ENCODE measurements at regions not wholly inside any gene's neighbourhood (a gene's known extent, or its start where the extent isn't known, plus 50 kb on each side); places are given as distances from the start of the nearest gene placed in this dataset.

GRCh38 chr10:131648386-131649020 lies 252.3 kb upstream of the PPP2R2D start:
- no peak for DNase-seq (ENCODE audit: low read depth, low spot score)
- Histone ChIP-seq H3K9me3 (ENCODE audit: control insufficient read depth, insufficient read depth, low read length) (peaks cover 82% of the 10 kb centered on the region), H3K27me3 (ENCODE audit: control insufficient read depth, insufficient read depth, low read length) (no peaks in the 10 kb centered on the region), H3K27ac (ENCODE audit: low read depth, low read length) (no peak overlapping the region), H3K4me3 (ENCODE audit: low read depth, low read length) (no peak overlapping the region)
- POLR2A ChIA-PET, result no interaction called here
- no peak for TF ChIP-seq CTCF (IDR thresholded peaks at IDR 0.05; ENCODE audit: low read depth, low read length)
- CTCF ChIA-PET, result no interaction called here

GRCh38 chr10:131649617-131650016 lies 251.2 kb upstream of the PPP2R2D start:
- Histone ChIP-seq H3K27ac (ENCODE audit: low read depth, low read length) (no peak overlapping the region), H3K27me3 (ENCODE audit: control insufficient read depth, insufficient read depth, low read length) (no peaks in the 10 kb centered on the region), H3K4me3 (ENCODE audit: low read depth, low read length) (no peak overlapping the region), H3K9me3 (ENCODE audit: control insufficient read depth, insufficient read depth, low read length) (peaks cover 86% of the 10 kb centered on the region)
- ChIA-PET CTCF (no interaction called here), POLR2A (no interaction called here)
- no peak for TF ChIP-seq CTCF (IDR thresholded peaks at IDR 0.05; ENCODE audit: low read depth, low read length)
- no peak for DNase-seq (ENCODE audit: low read depth, low spot score)

- Histone ChIP-seq H3K9me3 (ENCODE audit: control insufficient read depth, insufficient read depth, low read length) (peaks cover 86% of the 10 kb centered on the region), H3K4me3 (ENCODE audit: low read depth, low read length) (no peak overlapping the region), H3K27me3 (ENCODE audit: control insufficient read depth, insufficient read depth, low read length) (no peaks in the 10 kb centered on the region), H3K27ac (ENCODE audit: low read depth, low read length) (no peak overlapping the region)
- no peak for TF ChIP-seq CTCF (IDR thresholded peaks at IDR 0.05; ENCODE audit: low read depth, low read length)
- POLR2A ChIA-PET, result no interaction called here
- CTCF ChIA-PET, result no interaction called here
- DNase-seq (ENCODE audit: low read depth, low spot score), result no peak
Measured at GRCh38 chr10:131650169-131650705, 250.6 kb upstream of the PPP2R2D start.

GRCh38 chr10:131650771-131651673 lies 249.8 kb upstream of the PPP2R2D start:
- H3K4me3 ChIP-seq (ENCODE audit: low read depth, low read length), result no peak overlapping the region
- peaks cover 85% of the 10 kb centered on the region for H3K9me3 ChIP-seq (ENCODE audit: control insufficient read depth, insufficient read depth, low read length)
- DNase-seq (ENCODE audit: low read depth, low spot score), result no peak
- POLR2A ChIA-PET, result no interaction called here
- no peaks in the 10 kb centered on the region for H3K27me3 ChIP-seq (ENCODE audit: control insufficient read depth, insufficient read depth, low read length)
- CTCF ChIA-PET, result no interaction called here
- no peak overlapping the region for H3K27ac ChIP-seq (ENCODE audit: low read depth, low read length)
- TF ChIP-seq CTCF (IDR thresholded peaks at IDR 0.05; ENCODE audit: low read depth, low read length), result no peak
